Activated naive CD4-positive, alpha-beta T cell treated with anti-CD3 and anti-CD28 coated beads, Interleukin-2, amount 10 ng/mL, durations not matched to agents 7 days and 5 days (primary cell): ENCODE measurements at regions not wholly inside any gene's neighbourhood (a gene's known extent, or its start where the extent isn't known, plus 50 kb on each side); places are given as distances from the start of the nearest gene placed in this dataset.

Source experiments
- CTCF ChIA-PET: fragments of 350-600 bp; sonication (Branson Sonifier 250); formaldehyde crosslinking; loops from one replicate; lab custom pipeline; 2021; ENCODE audit warnings: antibody characterized with exemption; lab: Charles Lee
- DNase-seq: peaks from one replicate; pipeline ENCODE4 v3.0.0-alpha.2; 2020
- H3K27ac Mint-ChIP-seq: one replicate; pipeline ENCODE4 v1.8.0; 2021; ENCODE audit warnings: mild to moderate bottlenecking, moderate library complexity, mixed read lengths
- H3K27me3 Mint-ChIP-seq: one replicate; pipeline ENCODE4 v1.8.0; 2021; ENCODE audit warnings: mild to moderate bottlenecking, mixed read lengths
- H3K36me3 Mint-ChIP-seq: one replicate; pipeline ENCODE4 v1.8.0; 2021; ENCODE audit warnings: mixed read lengths
- H3K4me1 Mint-ChIP-seq: one replicate; pipeline ENCODE4 v1.8.0; 2021; ENCODE audit warnings: mixed read lengths
- H3K4me3 Mint-ChIP-seq: one replicate; pipeline ENCODE4 v1.8.0; 2021; ENCODE audit warnings: mild to moderate bottlenecking, moderate library complexity, mixed read lengths
- H3K9me3 Mint-ChIP-seq: one replicate; pipeline ENCODE4 v1.8.0; 2021; ENCODE audit warnings: mixed read lengths

- Mint-ChIP-seq H3K4me1 (no peaks in the 10 kb centered on the region), H3K27me3 (no peaks in the 10 kb centered on the region), H3K36me3 (no peaks in the 10 kb centered on the region), H3K9me3 (no peaks in the 10 kb centered on the region), H3K4me3 (no peak overlapping the region), H3K27ac (no peak overlapping the region)
- DNase-seq = no peak
- CTCF ChIA-PET = no interaction called here
Measured at GRCh38 chr9:119483153-119483552, 113.9 kb upstream of the BRINP1 start.

- no peak for DNase-seq
- no peaks in the 10 kb centered on the region for H3K36me3 Mint-ChIP-seq
- CTCF ChIA-PET = no interaction called here
- no peaks in the 10 kb centered on the region for H3K4me1 Mint-ChIP-seq
- no peaks in the 10 kb centered on the region for H3K27me3 Mint-ChIP-seq
- H3K27ac Mint-ChIP-seq = no peak overlapping the region
- no peak overlapping the region for H3K4me3 Mint-ChIP-seq
- H3K9me3 Mint-ChIP-seq = peaks cover 2% of the 10 kb centered on the region
Measured at GRCh38 chr9:119477197-119477596, 108.0 kb upstream of the BRINP1 start.

- Mint-ChIP-seq H3K4me1 (no peaks in the 10 kb centered on the region), H3K27me3 (no peaks in the 10 kb centered on the region), H3K36me3 (no peaks in the 10 kb centered on the region), H3K27ac (no peak overlapping the region), H3K4me3 (no peak overlapping the region), H3K9me3 (peaks cover 3% of the 10 kb centered on the region)
- DNase-seq = no peak
- CTCF ChIA-PET = no interaction called here
Measured at GRCh38 chr9:119458068-119458467, 88.8 kb upstream of the BRINP1 start.

GRCh38 chr9:119453980-119454379, 84.7 kb upstream of the BRINP1 start:
- no peaks in the 10 kb centered on the region for H3K9me3 Mint-ChIP-seq
- no peaks in the 10 kb centered on the region for H3K4me1 Mint-ChIP-seq
- DNase-seq = no peak
- H3K4me3 Mint-ChIP-seq = no peak overlapping the region
- H3K27me3 Mint-ChIP-seq = no peaks in the 10 kb centered on the region
- no peak overlapping the region for H3K27ac Mint-ChIP-seq
- CTCF ChIA-PET = no interaction called here
- no peaks in the 10 kb centered on the region for H3K36me3 Mint-ChIP-seq

GRCh38 chr9:119453490-119453911, 84.3 kb upstream of the BRINP1 start:
- H3K27me3 Mint-ChIP-seq = no peaks in the 10 kb centered on the region
- H3K36me3 Mint-ChIP-seq = no peaks in the 10 kb centered on the region
- DNase-seq = no peak
- no peak overlapping the region for H3K4me3 Mint-ChIP-seq
- H3K9me3 Mint-ChIP-seq = no peaks in the 10 kb centered on the region
- CTCF ChIA-PET = no interaction called here
- H3K4me1 Mint-ChIP-seq = no peaks in the 10 kb centered on the region
- no peak overlapping the region for H3K27ac Mint-ChIP-seq

- no peaks in the 10 kb centered on the region for H3K27me3 Mint-ChIP-seq
- no peaks in the 10 kb centered on the region for H3K36me3 Mint-ChIP-seq
- H3K4me3 Mint-ChIP-seq = no peak overlapping the region
- no peaks in the 10 kb centered on the region for H3K9me3 Mint-ChIP-seq
- CTCF ChIA-PET = no interaction called here
- H3K27ac Mint-ChIP-seq = no peak overlapping the region
- no peak for DNase-seq
- H3K4me1 Mint-ChIP-seq = no peaks in the 10 kb centered on the region
Measured at GRCh38 chr9:119451426-119451825, 82.2 kb upstream of the BRINP1 start.

GRCh38 chr9:119443179-119443578, 73.9 kb upstream of the BRINP1 start:
- CTCF ChIA-PET = no interaction called here
- DNase-seq = no peak

GRCh38 chr9:119441832-119442231, 72.6 kb upstream of the BRINP1 start:
- no peak for DNase-seq
- no peaks in the 10 kb centered on the region for H3K4me1 Mint-ChIP-seq
- no peak overlapping the region for H3K27ac Mint-ChIP-seq
- no peaks in the 10 kb centered on the region for H3K27me3 Mint-ChIP-seq
- H3K36me3 Mint-ChIP-seq = no peaks in the 10 kb centered on the region
- CTCF ChIA-PET = no interaction called here
- no peak overlapping the region for H3K4me3 Mint-ChIP-seq
- H3K9me3 Mint-ChIP-seq = no peaks in the 10 kb centered on the region

More at GRCh38 chr9:119443179-119443578, 73.9 kb upstream of the BRINP1 start:
- Mint-ChIP-seq H3K27ac (no peak overlapping the region), H3K36me3 (no peaks in the 10 kb centered on the region), H3K27me3 (no peaks in the 10 kb centered on the region), H3K4me3 (no peak overlapping the region), H3K9me3 (no peaks in the 10 kb centered on the region), H3K4me1 (no peaks in the 10 kb centered on the region)

- Mint-ChIP-seq H3K27me3 (no peaks in the 10 kb centered on the region), H3K4me1 (no peaks in the 10 kb centered on the region), H3K9me3 (no peaks in the 10 kb centered on the region), H3K4me3 (no peak overlapping the region), H3K27ac (no peak overlapping the region), H3K36me3 (no peaks in the 10 kb centered on the region)
- CTCF ChIA-PET = no interaction called here
- DNase-seq = no peak
Measured at GRCh38 chr9:119441338-119441737, 72.1 kb upstream of the BRINP1 start.

GRCh38 chr9:119436261-119436660, 67.0 kb upstream of the BRINP1 start:
- H3K36me3 Mint-ChIP-seq = no peaks in the 10 kb centered on the region
- no peaks in the 10 kb centered on the region for H3K9me3 Mint-ChIP-seq
- CTCF ChIA-PET = no interaction called here
- no peak for DNase-seq
- no peaks in the 10 kb centered on the region for H3K4me1 Mint-ChIP-seq
- H3K4me3 Mint-ChIP-seq = no peak overlapping the region
- H3K27me3 Mint-ChIP-seq = no peaks in the 10 kb centered on the region
- H3K27ac Mint-ChIP-seq = no peak overlapping the region

GRCh38 chr9:119435076-119435475, 65.8 kb upstream of the BRINP1 start:
- Mint-ChIP-seq H3K4me1 (no peaks in the 10 kb centered on the region), H3K9me3 (no peaks in the 10 kb centered on the region), H3K27ac (no peak overlapping the region), H3K4me3 (no peak overlapping the region), H3K36me3 (no peaks in the 10 kb centered on the region), H3K27me3 (no peaks in the 10 kb centered on the region)
- DNase-seq = no peak
- CTCF ChIA-PET = no interaction called here

GRCh38 chr9:119432428-119432827, 63.2 kb upstream of the BRINP1 start:
- CTCF ChIA-PET = no interaction called here
- Mint-ChIP-seq H3K4me1 (no peaks in the 10 kb centered on the region), H3K27ac (no peak overlapping the region), H3K27me3 (no peaks in the 10 kb centered on the region), H3K4me3 (no peak overlapping the region), H3K36me3 (no peaks in the 10 kb centered on the region), H3K9me3 (no peaks in the 10 kb centered on the region)
- no peak for DNase-seq

- H3K36me3 Mint-ChIP-seq = no peaks in the 10 kb centered on the region
- no peak for DNase-seq
- H3K4me1 Mint-ChIP-seq = no peaks in the 10 kb centered on the region
- H3K27ac Mint-ChIP-seq = no peak overlapping the region
- H3K4me3 Mint-ChIP-seq = no peak overlapping the region
- H3K27me3 Mint-ChIP-seq = no peaks in the 10 kb centered on the region
- no peaks in the 10 kb centered on the region for H3K9me3 Mint-ChIP-seq
- CTCF ChIA-PET = no interaction called here
Measured at GRCh38 chr9:119429302-119429701, 60.1 kb upstream of the BRINP1 start.

- Mint-ChIP-seq H3K4me1 (no peaks in the 10 kb centered on the region), H3K27ac (no peak overlapping the region), H3K27me3 (no peaks in the 10 kb centered on the region), H3K36me3 (no peaks in the 10 kb centered on the region), H3K9me3 (no peaks in the 10 kb centered on the region), H3K4me3 (no peak overlapping the region)
- CTCF ChIA-PET = no interaction called here
- DNase-seq = no peak
Measured at GRCh38 chr9:119420231-119420630, 51.0 kb upstream of the BRINP1 start.
